Activated T-helper 2 cell treated with anti-CD3 and anti-CD28 coated beads, Interferon-gamma antibody, Interleukin-2, Interleukin-4, amounts not matched to agents 10 μg/mL and 5 μg/mL and 100 μg/mL, durations not matched to agents 14 hours and 24 hours and 36 hours (primary cell): ENCODE measurements at regions not wholly inside any gene's neighbourhood (a gene's known extent, or its start where the extent isn't known, plus 50 kb on each side); places are given as distances from the start of the nearest gene placed in this dataset.

Experiments used
- DNase-seq: peaks from one replicate; pipeline ENCODE4 v3.0.0; 2021; ENCODE audit warnings: low spot score
- H3K27ac Mint-ChIP-seq: one replicate; pipeline ENCODE4 v1.8.0; 2021; ENCODE audit warnings: mixed read lengths
- H3K27me3 Mint-ChIP-seq: one replicate; pipeline ENCODE4 v1.8.0; 2021; ENCODE audit warnings: low read depth, mixed read lengths
- H3K36me3 Mint-ChIP-seq: one replicate; pipeline ENCODE4 v1.8.0; 2021; ENCODE audit warnings: low read depth, mixed read lengths
- H3K4me1 Mint-ChIP-seq: one replicate; pipeline ENCODE4 v1.8.0; 2021; ENCODE audit warnings: low read depth, mixed read lengths
- H3K4me3 Mint-ChIP-seq: one replicate; pipeline ENCODE4 v1.8.0; 2021; ENCODE audit warnings: low read depth, mild to moderate bottlenecking, moderate library complexity, mixed read lengths
- H3K9me3 Mint-ChIP-seq: one replicate; pipeline ENCODE4 v1.8.0; 2021; ENCODE audit warnings: mixed read lengths
- intact Hi-C: fragments of 100-400 bp; cut with micrococcal nuclease; formaldehyde crosslinking; loops from one replicate; pipeline ENCODE4 v1.15.1; 2023

GRCh38 chr2:81163583-81163982 lies 859.0 kb upstream of the LRRTM1 start:
- no peaks in the 10 kb centered on the region for H3K4me1 Mint-ChIP-seq
- H3K4me3 Mint-ChIP-seq: no peak overlapping the region
- DNase-seq: no peak
- no peaks in the 10 kb centered on the region for H3K36me3 Mint-ChIP-seq
- no peak overlapping the region for H3K27ac Mint-ChIP-seq
- H3K27me3 Mint-ChIP-seq: no peaks in the 10 kb centered on the region
- intact Hi-C loops: no loop called here
- peaks cover 37% of the 10 kb centered on the region for H3K9me3 Mint-ChIP-seq

- no peaks in the 10 kb centered on the region for H3K36me3 Mint-ChIP-seq
- no peak overlapping the region for H3K4me3 Mint-ChIP-seq
- no peaks in the 10 kb centered on the region for H3K4me1 Mint-ChIP-seq
- intact Hi-C loops: no loop called here
- no peaks in the 10 kb centered on the region for H3K27me3 Mint-ChIP-seq
- peaks cover 45% of the 10 kb centered on the region for H3K9me3 Mint-ChIP-seq
- no peak overlapping the region for H3K27ac Mint-ChIP-seq
- DNase-seq: no peak
Observed at GRCh38 chr2:81158505-81158904, 854.0 kb upstream of the LRRTM1 start.

GRCh38 chr2:81148323-81148722 lies 843.8 kb upstream of the LRRTM1 start:
- H3K4me3 Mint-ChIP-seq: no peak overlapping the region
- H3K9me3 Mint-ChIP-seq: peaks cover 63% of the 10 kb centered on the region
- H3K36me3 Mint-ChIP-seq: no peaks in the 10 kb centered on the region
- no peak overlapping the region for H3K27ac Mint-ChIP-seq
- H3K27me3 Mint-ChIP-seq: no peaks in the 10 kb centered on the region
- H3K4me1 Mint-ChIP-seq: no peaks in the 10 kb centered on the region
- DNase-seq: no peak
- intact Hi-C loops: no loop called here

DNA sequence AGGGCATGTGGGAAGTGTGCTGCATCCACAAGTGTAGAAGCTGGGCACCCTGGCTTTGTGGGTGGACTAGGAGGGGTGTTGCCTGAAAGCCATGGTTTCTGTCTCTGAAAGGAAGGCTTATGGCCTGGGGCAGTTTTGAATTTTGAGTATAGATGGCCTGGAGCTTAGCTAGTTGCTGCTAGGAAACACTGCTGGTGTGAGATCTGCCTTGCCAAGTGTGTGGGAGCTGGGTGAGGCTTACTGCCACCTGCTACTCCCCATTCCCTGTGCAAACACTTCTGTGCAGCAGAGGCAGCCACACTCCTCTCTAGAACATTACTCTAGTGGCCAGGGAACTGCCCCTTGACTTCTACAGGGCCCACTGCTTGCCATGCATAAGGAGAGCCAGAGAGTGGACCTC lies 831.7 kb upstream of the LRRTM1 start:
- no peaks in the 10 kb centered on the region for H3K36me3 Mint-ChIP-seq
- no peak overlapping the region for H3K27ac Mint-ChIP-seq
- no peak overlapping the region for H3K4me3 Mint-ChIP-seq
- H3K9me3 Mint-ChIP-seq: peaks cover 30% of the 10 kb centered on the region
- intact Hi-C loops: no loop called here
- H3K27me3 Mint-ChIP-seq: no peaks in the 10 kb centered on the region
- DNase-seq: no peak
- H3K4me1 Mint-ChIP-seq: no peaks in the 10 kb centered on the region

GRCh38 chr2:81097361-81097760 lies 792.8 kb upstream of the LRRTM1 start:
- Mint-ChIP-seq H3K4me1 (no peaks in the 10 kb centered on the region), H3K4me3 (no peak overlapping the region), H3K36me3 (no peaks in the 10 kb centered on the region), H3K27me3 (no peaks in the 10 kb centered on the region), H3K27ac (no peak overlapping the region), H3K9me3 (peaks cover 37% of the 10 kb centered on the region)
- DNase-seq: no peak
- intact Hi-C loops: no loop called here

GRCh38 chr2:81093031-81093430 lies 788.5 kb upstream of the LRRTM1 start:
- H3K4me3 Mint-ChIP-seq: no peak overlapping the region
- H3K9me3 Mint-ChIP-seq: peaks cover 15% of the 10 kb centered on the region
- H3K36me3 Mint-ChIP-seq: no peaks in the 10 kb centered on the region
- intact Hi-C loops: no loop called here
- H3K4me1 Mint-ChIP-seq: no peaks in the 10 kb centered on the region
- H3K27ac Mint-ChIP-seq: no peak overlapping the region
- H3K27me3 Mint-ChIP-seq: no peaks in the 10 kb centered on the region
- no peak for DNase-seq

GRCh38 chr2:81087646-81088045 lies 783.1 kb upstream of the LRRTM1 start:
- no peak overlapping the region for H3K4me3 Mint-ChIP-seq
- DNase-seq: no peak
- intact Hi-C loops: no loop called here
- H3K4me1 Mint-ChIP-seq: no peaks in the 10 kb centered on the region
- no peaks in the 10 kb centered on the region for H3K27me3 Mint-ChIP-seq
- peaks cover 26% of the 10 kb centered on the region for H3K9me3 Mint-ChIP-seq
- H3K36me3 Mint-ChIP-seq: no peaks in the 10 kb centered on the region
- H3K27ac Mint-ChIP-seq: no peak overlapping the region

DNA sequence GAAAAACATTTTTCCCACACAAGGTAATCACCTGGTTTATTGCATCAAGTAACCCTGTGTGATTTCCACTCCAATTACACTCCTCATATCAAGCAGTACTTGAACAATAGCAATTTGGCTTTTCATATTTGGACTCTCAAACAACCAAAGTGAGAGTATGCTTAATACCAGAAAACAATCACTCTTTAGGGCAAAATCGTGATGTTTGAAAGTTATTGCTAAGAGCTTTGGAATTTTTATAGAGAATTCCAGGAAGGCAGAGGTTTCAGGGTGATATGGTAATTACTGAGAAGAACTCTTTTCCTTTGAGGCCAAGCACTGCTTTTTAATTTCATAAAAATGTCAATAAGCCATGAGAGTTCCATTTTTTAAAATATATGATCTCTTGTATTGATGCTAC lies 779.5 kb upstream of the LRRTM1 start:
- Mint-ChIP-seq H3K4me3 (no peak overlapping the region), H3K4me1 (no peaks in the 10 kb centered on the region), H3K27ac (no peak overlapping the region), H3K36me3 (no peaks in the 10 kb centered on the region), H3K9me3 (peaks cover 42% of the 10 kb centered on the region), H3K27me3 (no peaks in the 10 kb centered on the region)
- intact Hi-C loops: no loop called here
- DNase-seq: no peak

DNA sequence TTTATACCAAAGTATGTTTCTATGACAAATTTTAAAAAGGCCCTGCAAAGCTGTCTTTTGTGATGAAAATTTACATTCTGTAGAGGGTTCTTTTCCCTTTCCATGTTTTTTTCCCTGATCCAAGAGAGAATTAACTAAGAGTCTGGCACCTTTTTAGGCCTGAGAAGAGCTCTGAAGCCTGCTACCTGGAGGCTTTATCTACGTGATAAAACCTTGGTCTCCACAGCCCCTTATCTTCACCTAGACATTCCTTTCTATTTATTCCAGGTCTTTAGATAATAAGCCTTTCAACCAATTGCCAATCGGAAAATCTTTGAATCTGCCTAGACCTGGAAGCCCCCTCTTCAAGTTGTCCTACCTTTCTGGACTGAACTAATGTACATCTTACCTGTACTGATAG lies 774.1 kb upstream of the LRRTM1 start:
- intact Hi-C loops: no loop called here
- no peak overlapping the region for H3K27ac Mint-ChIP-seq
- H3K36me3 Mint-ChIP-seq: no peaks in the 10 kb centered on the region
- H3K9me3 Mint-ChIP-seq: peaks cover 48% of the 10 kb centered on the region
- H3K4me3 Mint-ChIP-seq: no peak overlapping the region
- no peaks in the 10 kb centered on the region for H3K27me3 Mint-ChIP-seq
- DNase-seq: no peak
- no peaks in the 10 kb centered on the region for H3K4me1 Mint-ChIP-seq

DNA sequence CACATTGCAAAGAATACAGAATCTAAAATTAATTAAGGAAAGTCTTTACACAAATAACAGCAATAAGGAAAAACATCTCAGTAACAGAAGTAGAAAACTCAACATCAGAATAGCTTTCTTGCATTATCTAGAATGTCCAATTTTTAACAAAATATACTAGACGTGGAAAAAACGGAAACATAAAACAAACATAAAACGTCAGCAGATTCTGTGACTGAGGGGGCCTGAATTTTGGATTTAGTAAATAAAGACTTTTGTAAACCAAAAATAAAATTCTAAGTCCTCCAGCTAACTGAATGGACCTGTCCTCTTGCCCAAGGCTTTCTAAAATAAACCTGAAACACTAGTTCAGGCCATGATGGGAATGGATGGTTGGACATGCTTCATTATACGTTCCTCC lies 773.5 kb upstream of the LRRTM1 start:
- Mint-ChIP-seq H3K9me3 (peaks cover 45% of the 10 kb centered on the region), H3K4me3 (no peak overlapping the region), H3K27me3 (no peaks in the 10 kb centered on the region), H3K27ac (no peak overlapping the region), H3K36me3 (no peaks in the 10 kb centered on the region), H3K4me1 (no peaks in the 10 kb centered on the region)
- no peak for DNase-seq
- intact Hi-C loops: no loop called here

- H3K27me3 Mint-ChIP-seq: no peaks in the 10 kb centered on the region
- H3K36me3 Mint-ChIP-seq: no peaks in the 10 kb centered on the region
- intact Hi-C loops: no loop called here
- H3K4me1 Mint-ChIP-seq: no peaks in the 10 kb centered on the region
- DNase-seq: no peak
- H3K9me3 Mint-ChIP-seq: peaks cover 42% of the 10 kb centered on the region
- H3K27ac Mint-ChIP-seq: no peak overlapping the region
- H3K4me3 Mint-ChIP-seq: no peak overlapping the region
Observed at GRCh38 chr2:81077396-81077795, 772.8 kb upstream of the LRRTM1 start.

DNA sequence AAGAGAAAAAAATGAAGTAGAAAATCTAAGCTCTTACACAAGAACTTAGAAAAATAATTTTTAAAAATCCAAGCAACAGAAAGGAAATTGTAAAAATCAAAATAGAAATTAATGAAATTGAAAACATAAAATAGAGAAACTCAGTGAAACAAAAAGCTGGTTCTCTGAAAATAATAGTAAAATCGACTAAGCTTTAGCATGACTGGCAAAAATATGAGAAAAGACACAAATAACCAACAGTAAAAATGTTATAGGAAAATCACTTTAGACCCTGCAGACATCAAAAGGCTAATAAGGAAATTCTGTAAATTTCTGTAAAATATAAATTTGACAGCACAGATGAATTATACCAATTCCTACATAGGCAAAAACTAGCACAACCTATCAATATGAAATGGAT lies 768.9 kb upstream of the LRRTM1 start:
- DNase-seq: no peak
- H3K9me3 Mint-ChIP-seq: peaks cover 35% of the 10 kb centered on the region
- intact Hi-C loops: no loop called here
- H3K36me3 Mint-ChIP-seq: no peaks in the 10 kb centered on the region
- no peaks in the 10 kb centered on the region for H3K4me1 Mint-ChIP-seq
- no peak overlapping the region for H3K27ac Mint-ChIP-seq
- H3K27me3 Mint-ChIP-seq: no peaks in the 10 kb centered on the region
- no peak overlapping the region for H3K4me3 Mint-ChIP-seq

- Mint-ChIP-seq H3K27me3 (no peaks in the 10 kb centered on the region), H3K27ac (no peak overlapping the region), H3K9me3 (peaks cover 38% of the 10 kb centered on the region), H3K36me3 (no peaks in the 10 kb centered on the region), H3K4me3 (no peak overlapping the region), H3K4me1 (no peaks in the 10 kb centered on the region)
- intact Hi-C loops: no loop called here
- no peak for DNase-seq
Observed at GRCh38 chr2:81068144-81068543, 763.6 kb upstream of the LRRTM1 start.

DNA sequence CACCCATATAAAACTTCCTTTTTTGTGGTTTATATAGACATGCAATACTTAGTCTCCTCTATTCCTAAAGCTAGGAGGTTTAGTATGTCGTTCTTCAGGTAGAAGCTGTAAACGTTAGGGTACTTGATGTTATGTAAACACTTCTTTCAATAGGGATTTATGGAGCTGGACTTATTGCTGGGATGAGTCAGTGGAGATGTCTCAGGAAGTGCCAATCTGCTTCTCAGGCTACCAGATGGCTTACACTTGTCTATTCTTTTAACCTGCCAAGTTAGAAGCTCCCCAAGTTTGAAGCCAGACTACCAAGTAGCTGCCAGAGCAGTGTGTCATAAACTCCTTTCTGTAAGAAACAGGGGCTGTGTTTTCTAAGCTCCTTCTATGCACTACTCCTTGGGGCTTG lies 756.5 kb upstream of the LRRTM1 start:
- Mint-ChIP-seq H3K9me3 (peaks cover 33% of the 10 kb centered on the region), H3K4me3 (no peak overlapping the region), H3K27ac (no peak overlapping the region), H3K27me3 (no peaks in the 10 kb centered on the region), H3K36me3 (no peaks in the 10 kb centered on the region), H3K4me1 (no peaks in the 10 kb centered on the region)
- no peak for DNase-seq
- intact Hi-C loops: no loop called here
